ENCODE measurements at regions not wholly inside any gene's neighbourhood (a gene's known extent, or its start where the extent isn't known, plus 50 kb on each side); places are given as distances from the start of the nearest gene placed in this dataset.

DNA sequence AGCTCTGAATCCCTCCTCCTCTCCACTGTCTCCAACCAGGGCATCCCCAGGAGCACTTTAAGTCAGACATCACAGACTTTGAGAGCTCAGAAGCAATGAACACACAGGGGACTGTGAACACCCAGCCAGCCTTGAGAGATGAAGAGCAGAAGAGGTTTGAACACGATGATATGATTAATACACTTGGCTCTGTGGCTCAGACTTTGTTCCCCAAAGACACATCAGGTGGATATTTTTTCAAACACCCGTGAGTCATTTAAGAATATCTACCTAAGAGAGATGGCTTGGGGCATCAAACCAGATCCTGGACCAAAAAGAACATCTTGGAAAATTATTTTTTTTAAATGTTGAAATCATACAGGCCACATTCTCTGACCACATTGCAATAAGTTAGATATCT is 134.9 kb upstream of the OTOS start:
- DNase-seq, result no peak
- Histone ChIP-seq H2AFZ (ENCODE audit: low read depth, low read length) (no peak overlapping the region), H3K36me3 (ENCODE audit: insufficient read depth, low read length) (no peaks in the 10 kb centered on the region), H3K79me2 (ENCODE audit: insufficient read depth, low read length) (no peaks in the 10 kb centered on the region), H3K9me3 (ENCODE audit: insufficient read depth, low read length, severe bottlenecking) (peaks cover 11% of the 10 kb centered on the region), H3K4me1 (ENCODE audit: insufficient read depth, low read length) (no peaks in the 10 kb centered on the region), H3K27ac (ENCODE audit: low read length) (no peak overlapping the region), H4K20me1 (ENCODE audit: insufficient read depth, low read length) (no peaks in the 10 kb centered on the region), H3K4me3 (ENCODE audit: low read depth in 1 of 2, low read length in 2 of 2) (no peak overlapping the region), H3K27me3 (ENCODE audit: insufficient read depth, low read length, poor library complexity) (no peaks in the 10 kb centered on the region), H3K4me2 (ENCODE audit: insufficient read depth, low read length) (no peak overlapping the region), H3K9ac (ENCODE audit: low read depth, low read length) (no peak overlapping the region)
- no peak for TF ChIP-seq EZH2 (IDR thresholded peaks at IDR 0.05; ENCODE audit: borderline replicate concordance, low read depth, low read length, severe bottlenecking)
- TF ChIP-seq, protein P1, sequence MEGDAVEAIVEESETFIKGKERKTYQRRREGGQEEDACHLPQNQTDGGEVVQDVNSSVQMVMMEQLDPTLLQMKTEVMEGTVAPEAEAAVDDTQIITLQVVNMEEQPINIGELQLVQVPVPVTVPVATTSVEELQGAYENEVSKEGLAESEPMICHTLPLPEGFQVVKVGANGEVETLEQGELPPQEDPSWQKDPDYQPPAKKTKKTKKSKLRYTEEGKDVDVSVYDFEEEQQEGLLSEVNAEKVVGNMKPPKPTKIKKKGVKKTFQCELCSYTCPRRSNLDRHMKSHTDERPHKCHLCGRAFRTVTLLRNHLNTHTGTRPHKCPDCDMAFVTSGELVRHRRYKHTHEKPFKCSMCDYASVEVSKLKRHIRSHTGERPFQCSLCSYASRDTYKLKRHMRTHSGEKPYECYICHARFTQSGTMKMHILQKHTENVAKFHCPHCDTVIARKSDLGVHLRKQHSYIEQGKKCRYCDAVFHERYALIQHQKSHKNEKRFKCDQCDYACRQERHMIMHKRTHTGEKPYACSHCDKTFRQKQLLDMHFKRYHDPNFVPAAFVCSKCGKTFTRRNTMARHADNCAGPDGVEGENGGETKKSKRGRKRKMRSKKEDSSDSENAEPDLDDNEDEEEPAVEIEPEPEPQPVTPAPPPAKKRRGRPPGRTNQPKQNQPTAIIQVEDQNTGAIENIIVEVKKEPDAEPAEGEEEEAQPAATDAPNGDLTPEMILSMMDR (IDR thresholded peaks at IDR 0.05; ENCODE audit: borderline replicate concordance, extremely low read depth, low read length, poor library complexity, severe bottlenecking), result no peak
- ATAC-seq (ENCODE audit: insufficient read depth, low read depth), result no peak

DNA sequence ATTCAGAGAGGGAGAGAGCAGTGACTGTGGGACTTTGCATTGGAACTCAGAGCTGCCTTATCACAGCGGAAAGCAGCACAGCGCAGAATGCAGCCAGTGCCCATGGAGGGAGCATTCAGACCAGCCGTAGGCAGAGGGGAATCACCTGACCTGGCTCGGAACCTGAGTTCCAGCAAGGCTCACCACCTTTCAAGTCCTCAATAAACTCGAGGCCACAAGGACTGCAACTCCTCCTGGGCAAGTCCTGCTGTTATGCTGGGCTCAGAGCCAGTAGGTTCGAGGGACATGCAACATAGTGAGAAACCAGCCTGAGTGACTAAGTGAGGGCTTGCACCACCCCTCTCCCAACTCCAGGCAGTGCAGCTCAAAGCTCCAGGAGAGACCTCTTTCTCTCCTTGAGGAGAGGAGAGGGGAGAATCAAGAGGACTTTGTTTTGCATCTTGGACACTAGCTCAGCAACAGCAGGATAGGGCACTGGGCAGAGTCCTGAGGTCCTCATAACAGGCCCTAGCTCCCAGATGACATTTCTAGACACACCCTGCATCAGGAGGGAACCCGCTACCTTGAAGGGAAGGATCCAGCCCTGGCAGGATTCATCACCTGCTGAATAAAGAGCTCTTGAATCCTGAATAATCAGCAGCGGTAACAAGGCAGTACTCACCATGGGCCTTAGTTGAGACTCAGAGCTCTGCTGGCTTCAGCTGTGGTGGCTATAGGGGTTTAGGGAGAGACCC is 136.8 kb upstream of the OTOS start:
- no peak for DNase-seq
- no peaks in the 10 kb centered on the region for H3K4me1 ChIP-seq (ENCODE audit: insufficient read depth, low read length)
- peaks cover 4% of the 10 kb centered on the region for H3K9me3 ChIP-seq (ENCODE audit: insufficient read depth, low read length, severe bottlenecking)
- H3K27me3 ChIP-seq (ENCODE audit: insufficient read depth, low read length, poor library complexity), result no peaks in the 10 kb centered on the region
- no peak overlapping the region for H3K9ac ChIP-seq (ENCODE audit: low read depth, low read length)
- no peaks in the 10 kb centered on the region for H4K20me1 ChIP-seq (ENCODE audit: insufficient read depth, low read length)
- H3K4me2 ChIP-seq (ENCODE audit: insufficient read depth, low read length), result no peak overlapping the region
- H3K79me2 ChIP-seq (ENCODE audit: insufficient read depth, low read length), result no peaks in the 10 kb centered on the region
- no peak overlapping the region for H3K4me3 ChIP-seq (ENCODE audit: low read depth in 1 of 2, low read length in 2 of 2)
- no peak for TF ChIP-seq EZH2 (IDR thresholded peaks at IDR 0.05; ENCODE audit: borderline replicate concordance, low read depth, low read length, severe bottlenecking)
- TF ChIP-seq, protein P1 (IDR thresholded peaks at IDR 0.05; ENCODE audit: borderline replicate concordance, extremely low read depth, low read length, poor library complexity, severe bottlenecking), result no peak
- no peaks in the 10 kb centered on the region for H3K36me3 ChIP-seq (ENCODE audit: insufficient read depth, low read length)
- no peak for ATAC-seq (ENCODE audit: insufficient read depth, low read depth)
- no peak overlapping the region for H3K27ac ChIP-seq (ENCODE audit: low read length)
- H2AFZ ChIP-seq (ENCODE audit: low read depth, low read length), result no peak overlapping the region

DNA sequence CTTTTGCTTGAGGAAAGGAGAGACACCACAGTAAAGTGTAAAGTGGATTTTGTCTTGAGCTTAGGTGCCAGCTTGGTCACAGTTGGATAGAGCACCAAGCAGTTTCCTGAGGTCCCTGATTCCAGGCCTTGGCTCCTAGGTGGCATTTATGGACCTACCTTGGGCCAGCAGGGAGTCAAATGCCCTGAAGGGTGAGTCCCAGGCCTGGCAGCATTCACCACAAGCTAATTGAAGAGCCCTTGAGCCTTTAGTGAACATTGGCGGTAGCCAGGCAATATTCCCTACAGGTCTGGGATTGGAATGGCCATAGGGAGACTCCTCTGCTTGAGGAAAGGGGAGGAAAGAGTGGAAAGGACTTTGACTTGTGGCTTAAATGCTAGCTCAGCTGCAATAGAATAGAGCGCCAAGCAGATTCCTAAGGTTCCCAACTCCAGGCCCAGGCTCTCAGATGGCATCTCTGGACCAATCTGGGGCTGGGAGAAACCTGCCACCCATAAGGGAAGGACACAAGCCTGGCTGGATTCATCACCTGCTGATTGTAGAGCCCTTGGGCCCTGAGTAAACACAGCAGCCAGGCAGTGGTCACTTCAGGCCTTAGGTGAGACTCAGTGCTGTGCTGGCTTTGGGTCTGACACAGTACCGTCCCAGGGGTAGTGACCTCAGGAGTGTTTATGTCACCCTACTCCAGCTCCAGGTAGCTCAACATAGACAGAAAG is 137.5 kb upstream of the OTOS start:
- H3K9ac ChIP-seq (ENCODE audit: low read depth, low read length), result no peak overlapping the region
- H3K4me3 ChIP-seq (ENCODE audit: low read depth in 1 of 2, low read length in 2 of 2), result no peak overlapping the region
- H3K4me2 ChIP-seq (ENCODE audit: insufficient read depth, low read length), result no peak overlapping the region
- no peak for ATAC-seq (ENCODE audit: insufficient read depth, low read depth)
- no peaks in the 10 kb centered on the region for H4K20me1 ChIP-seq (ENCODE audit: insufficient read depth, low read length)
- H3K9me3 ChIP-seq (ENCODE audit: insufficient read depth, low read length, severe bottlenecking), result no peaks in the 10 kb centered on the region
- no peaks in the 10 kb centered on the region for H3K4me1 ChIP-seq (ENCODE audit: insufficient read depth, low read length)
- no peak for TF ChIP-seq EZH2 (IDR thresholded peaks at IDR 0.05; ENCODE audit: borderline replicate concordance, low read depth, low read length, severe bottlenecking)
- TF ChIP-seq, protein P1 (IDR thresholded peaks at IDR 0.05; ENCODE audit: borderline replicate concordance, extremely low read depth, low read length, poor library complexity, severe bottlenecking), result no peak
- H3K27ac ChIP-seq (ENCODE audit: low read length), result no peak overlapping the region
- no peak overlapping the region for H2AFZ ChIP-seq (ENCODE audit: low read depth, low read length)
- no peaks in the 10 kb centered on the region for H3K27me3 ChIP-seq (ENCODE audit: insufficient read depth, low read length, poor library complexity)
- H3K79me2 ChIP-seq (ENCODE audit: insufficient read depth, low read length), result no peaks in the 10 kb centered on the region
- H3K36me3 ChIP-seq (ENCODE audit: insufficient read depth, low read length), result no peaks in the 10 kb centered on the region
- DNase-seq, result no peak
